ENCODE measurements at regions not wholly inside any gene's neighbourhood (a gene's known extent, or its start where the extent isn't known, plus 50 kb on each side); places are given as distances from the start of the nearest gene placed in this dataset.

DNA sequence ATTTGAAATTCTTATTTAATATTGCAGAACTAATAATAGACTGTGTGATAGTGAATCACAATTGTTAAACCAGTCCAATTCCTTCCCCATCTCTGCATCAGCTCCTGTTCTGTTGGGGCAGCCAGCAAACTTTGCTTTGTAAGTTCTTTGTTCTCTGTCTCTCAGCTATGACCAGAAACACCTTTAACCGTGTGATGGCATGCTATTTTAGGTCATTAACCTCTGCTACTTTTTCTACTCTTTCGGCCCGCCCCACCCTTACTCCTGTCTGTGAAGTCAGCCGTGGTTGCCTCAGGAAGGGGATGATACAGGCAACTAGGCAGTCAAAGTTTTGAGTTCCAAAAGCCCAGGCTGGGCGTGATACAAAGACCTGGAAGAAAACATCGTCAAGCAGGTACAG is 51.3 kb upstream of the EGFL6 start:
- no peak for ATAC-seq
- no peak for DNase-seq (ENCODE audit: low spot score)
- intact Hi-C loops (cut with DNase I): no loop called here

DNA sequence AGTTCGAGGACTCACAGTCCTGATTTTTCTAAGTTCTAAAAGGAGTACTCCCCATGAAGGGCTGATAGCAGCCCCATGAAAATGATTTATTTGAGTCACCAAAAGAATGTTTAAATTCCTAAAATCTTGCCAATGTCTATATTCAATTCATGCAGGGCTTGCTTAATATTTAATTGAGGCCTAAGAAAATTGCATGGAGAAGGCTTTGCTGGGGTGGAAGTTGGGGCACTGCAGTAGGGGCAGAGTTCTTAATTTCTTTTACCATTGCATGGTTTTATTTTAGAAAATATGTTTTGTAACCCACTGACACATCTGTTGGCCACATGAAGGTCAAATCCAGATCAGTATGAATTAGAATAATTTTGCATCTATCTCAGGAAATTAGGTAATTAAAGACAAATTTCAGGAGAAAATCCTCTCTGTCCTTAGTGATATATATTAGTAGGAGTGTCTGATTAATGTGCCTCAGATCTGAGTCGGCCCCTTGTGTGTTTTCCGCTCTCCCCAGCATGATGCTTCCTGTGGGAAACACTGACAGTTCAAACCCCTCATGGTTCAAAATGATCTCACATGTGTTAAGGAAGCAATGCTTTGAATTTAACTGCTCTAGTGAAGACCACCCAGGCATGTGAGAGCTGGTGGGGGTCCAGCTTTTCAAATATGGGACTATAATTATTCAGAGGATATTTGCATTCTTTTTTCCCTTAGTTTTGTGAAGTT is 54.0 kb upstream of the EGFL6 start:
- no peak for ATAC-seq
- intact Hi-C loops (cut with DNase I): no loop called here
- no peak for DNase-seq (ENCODE audit: low spot score)

DNA sequence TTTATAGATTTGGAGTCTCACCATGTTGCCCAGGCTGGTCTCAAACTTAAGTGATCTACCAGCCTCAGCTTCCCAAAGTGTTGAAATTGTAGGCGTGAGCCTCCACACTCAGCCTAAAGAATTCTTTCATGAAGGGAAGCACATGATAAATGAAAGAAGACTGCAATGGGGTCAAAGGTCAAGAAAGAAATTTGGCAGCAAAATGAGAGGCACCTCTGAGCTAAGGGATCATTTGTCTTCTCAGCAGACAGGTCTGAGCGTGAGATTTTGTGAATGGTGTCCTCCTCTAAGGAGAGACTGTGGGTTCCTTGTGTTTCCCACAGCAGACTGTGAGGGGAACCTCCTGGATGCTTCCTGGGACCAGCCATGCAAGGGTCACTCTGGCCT is 57.5 kb upstream of the EGFL6 start:
- intact Hi-C loops (cut with DNase I): no loop called here
- DNase-seq (ENCODE audit: low spot score) (no peak), ATAC-seq (no peak)

DNA sequence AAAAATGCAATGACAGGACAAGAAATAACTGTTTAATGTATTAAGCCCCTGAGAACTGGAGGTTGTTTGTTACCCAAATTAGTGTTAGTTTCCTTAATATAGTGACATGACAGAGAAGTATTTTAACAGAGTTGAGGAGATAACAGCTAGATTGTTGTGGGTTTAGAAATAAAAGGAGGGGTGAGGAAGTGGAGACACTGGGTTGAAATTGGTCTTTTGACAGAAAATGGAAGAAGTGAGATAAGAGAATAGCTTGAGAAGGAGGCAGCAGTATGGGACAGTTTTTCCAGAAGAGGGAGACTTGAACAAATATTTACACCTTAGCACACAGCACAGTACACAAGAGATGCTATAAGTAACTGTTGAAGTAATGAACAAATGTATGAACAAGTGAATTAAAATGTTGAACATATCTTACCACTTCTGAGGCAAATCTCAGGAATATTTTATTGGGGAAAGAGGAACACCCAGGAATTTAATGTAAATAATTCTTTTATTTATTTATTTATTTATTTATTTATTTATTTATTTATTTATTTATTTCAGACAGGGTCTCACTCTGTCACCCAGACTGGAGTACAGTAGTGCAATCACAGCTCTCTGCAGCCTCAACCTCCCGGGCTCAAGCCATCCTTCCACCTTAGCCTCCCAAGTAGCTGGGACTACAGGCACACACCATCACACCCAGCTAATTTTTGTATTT is 58.0 kb upstream of the EGFL6 start:
- intact Hi-C loops (cut with DNase I): no loop called here
- DNase-seq (ENCODE audit: low spot score) (no peak), ATAC-seq (no peak)

DNA sequence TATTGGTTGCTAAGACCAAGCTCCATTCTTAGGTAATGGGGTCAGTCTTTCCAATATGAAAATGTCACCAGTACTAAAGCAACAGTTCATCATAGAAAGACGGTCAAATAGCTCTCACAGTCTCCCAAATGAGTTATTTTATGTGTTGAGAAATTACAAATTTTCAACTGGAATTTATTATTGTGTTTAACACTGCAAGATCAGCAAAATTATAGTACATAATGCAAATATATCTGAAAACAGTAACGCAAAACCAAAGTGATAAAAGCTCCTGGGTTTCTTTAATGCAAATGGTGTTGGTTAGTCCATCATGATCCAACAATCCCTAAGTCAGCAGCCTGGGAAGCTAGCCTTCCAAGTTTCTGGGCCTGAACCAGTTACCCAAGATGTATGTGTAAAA is 61.5 kb upstream of the EGFL6 start:
- intact Hi-C loops (cut with DNase I): loop anchor here (5.0 kb wide), 1 partner anchor 524 kb away; no protein-coding TSS in a partner anchor
- no peak for ATAC-seq
- no peak for DNase-seq (ENCODE audit: low spot score)

DNA sequence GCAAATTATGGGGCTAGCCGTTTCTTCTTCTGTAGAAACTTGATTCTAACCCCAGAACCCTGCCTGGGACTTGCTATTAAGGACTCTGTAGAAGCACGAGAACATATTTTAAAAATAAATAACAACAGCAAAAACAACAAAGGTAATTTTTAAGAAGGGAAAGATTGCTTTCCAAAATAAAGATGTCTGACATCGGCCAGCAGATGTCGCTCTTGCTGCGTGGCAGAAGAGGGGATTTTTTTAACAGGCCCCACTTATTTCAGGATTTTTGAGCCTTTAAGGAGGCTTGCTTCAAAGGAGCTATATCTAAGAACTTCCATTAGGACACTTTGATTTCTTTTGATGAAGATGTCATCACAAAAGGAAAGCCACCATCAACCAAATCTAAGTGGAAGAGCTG is 62.8 kb upstream of the EGFL6 start:
- peak; percentile 73 for DNase-seq (ENCODE audit: low spot score)
- intact Hi-C loops (cut with DNase I): loop anchor here (5.0 kb wide), 1 partner anchor 526 kb away; no protein-coding TSS in a partner anchor
- ATAC-seq: no peak

DNA sequence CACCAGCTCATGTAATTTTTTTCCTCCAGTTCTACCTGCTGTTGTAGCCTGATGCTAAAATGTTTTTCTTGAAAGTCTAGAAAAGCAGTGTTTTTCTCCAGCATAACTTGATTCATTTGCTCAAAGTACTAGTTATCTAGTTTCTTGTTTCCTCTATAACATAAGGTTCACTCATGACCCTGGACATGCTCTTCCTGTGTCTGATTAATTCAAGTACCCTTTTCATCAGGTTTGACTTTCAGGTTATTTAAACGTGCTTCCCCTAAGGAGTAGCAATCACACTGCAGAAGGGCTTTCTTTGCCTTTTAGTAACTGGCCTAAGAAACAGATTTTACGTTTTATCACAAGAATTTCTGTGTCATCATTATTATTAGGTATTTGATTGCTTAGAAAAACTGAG is 66.8 kb upstream of the EGFL6 start:
- DNase-seq (ENCODE audit: low spot score) (no peak), ATAC-seq (no peak)
- intact Hi-C loops (cut with DNase I): no loop called here

DNA sequence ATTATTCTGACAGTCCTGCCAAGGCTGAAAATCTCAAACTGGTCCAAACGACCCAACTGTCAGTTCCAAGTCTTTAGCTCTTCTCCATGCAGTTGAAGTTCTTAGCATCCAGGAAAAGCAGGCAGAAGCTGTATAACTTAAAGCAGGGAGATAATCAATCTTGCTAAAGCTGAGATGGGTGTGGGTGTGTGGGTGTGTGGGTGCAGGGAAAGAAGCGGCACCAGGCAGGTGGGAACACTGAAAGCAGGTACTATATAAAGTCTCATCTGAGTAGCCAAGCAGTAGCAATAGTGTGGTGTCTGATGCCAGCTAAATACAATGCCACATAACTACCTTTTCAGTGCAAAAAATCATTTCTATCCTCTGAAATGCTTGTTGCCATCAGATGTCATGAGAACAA is 69.7 kb upstream of the EGFL6 start:
- DNase-seq (ENCODE audit: low spot score) (no peak), ATAC-seq (no peak)
- intact Hi-C loops (cut with DNase I): loop anchor here (10.0 kb wide), 1 partner anchor 545 kb away; no protein-coding TSS in a partner anchor

DNA sequence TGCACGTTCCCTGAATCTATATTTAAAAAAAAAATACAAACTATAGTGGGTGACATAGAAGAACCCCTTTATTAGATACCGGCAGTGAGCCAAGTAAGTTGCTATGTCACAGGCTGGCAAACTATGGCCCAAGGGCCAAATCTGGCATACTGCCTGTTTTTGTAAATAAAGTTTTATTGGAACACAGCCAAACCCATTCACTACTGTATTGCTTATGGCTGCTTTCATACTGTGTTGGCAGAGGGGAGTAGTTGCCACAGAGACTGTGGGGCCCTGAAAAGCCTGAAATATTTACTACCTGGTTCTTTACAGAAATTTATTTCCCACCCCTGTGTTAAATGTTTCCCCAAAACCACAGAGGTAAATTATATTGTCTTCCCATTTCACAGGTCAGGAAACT is 71.2 kb upstream of the EGFL6 start:
- intact Hi-C loops (cut with DNase I): loop anchor here (10.0 kb wide), 1 partner anchor 543 kb away; no protein-coding TSS in a partner anchor
- ATAC-seq (no peak), DNase-seq (ENCODE audit: low spot score) (no peak)

DNA sequence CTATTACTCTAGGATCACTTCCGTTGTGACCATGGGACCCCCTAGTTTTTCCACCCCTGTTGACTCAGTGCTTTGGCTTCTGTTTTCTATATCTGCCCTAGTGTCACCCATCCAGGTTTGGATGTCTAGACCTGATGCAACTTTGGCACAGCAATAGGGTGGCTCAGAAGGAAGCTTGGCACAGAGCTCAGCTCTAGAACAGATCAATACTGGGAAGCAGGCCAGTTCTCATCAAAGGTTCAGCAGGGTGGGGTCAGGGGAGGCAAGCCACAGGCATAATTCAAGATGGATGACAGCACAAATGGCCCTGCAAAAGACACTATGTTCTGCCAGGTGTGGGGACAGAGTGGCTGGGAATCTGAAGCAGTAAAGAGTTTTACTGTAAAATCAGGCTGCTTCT is 74.2 kb upstream of the EGFL6 start:
- no peak for ATAC-seq
- no peak for DNase-seq (ENCODE audit: low spot score)
- intact Hi-C loops (cut with DNase I): loop anchor here (10.0 kb wide), 1 partner anchor 540 kb away; no protein-coding TSS in a partner anchor

DNA sequence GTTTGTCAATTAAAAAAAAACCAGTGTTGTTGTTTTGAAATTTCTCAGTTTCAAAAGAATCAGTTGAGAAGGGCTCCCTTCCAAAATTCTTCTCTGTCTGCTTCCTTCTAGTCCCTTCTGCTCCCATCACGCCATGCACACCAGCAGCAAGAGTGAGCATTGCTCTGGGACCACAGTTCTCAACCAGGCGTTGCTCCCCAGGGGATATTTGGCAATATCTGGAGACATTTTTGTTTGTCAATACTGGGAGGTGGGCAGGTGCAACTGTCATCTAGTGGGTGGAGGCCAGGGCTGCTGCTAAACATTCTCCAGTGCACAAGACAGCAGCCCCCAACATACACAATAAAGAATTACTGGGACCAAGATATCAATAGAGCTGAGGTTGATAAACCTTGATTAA is 74.8 kb upstream of the EGFL6 start:
- intact Hi-C loops (cut with DNase I): loop anchor here (10.0 kb wide), 1 partner anchor 540 kb away; no protein-coding TSS in a partner anchor
- DNase-seq (ENCODE audit: low spot score) (no peak), ATAC-seq (no peak)

DNA sequence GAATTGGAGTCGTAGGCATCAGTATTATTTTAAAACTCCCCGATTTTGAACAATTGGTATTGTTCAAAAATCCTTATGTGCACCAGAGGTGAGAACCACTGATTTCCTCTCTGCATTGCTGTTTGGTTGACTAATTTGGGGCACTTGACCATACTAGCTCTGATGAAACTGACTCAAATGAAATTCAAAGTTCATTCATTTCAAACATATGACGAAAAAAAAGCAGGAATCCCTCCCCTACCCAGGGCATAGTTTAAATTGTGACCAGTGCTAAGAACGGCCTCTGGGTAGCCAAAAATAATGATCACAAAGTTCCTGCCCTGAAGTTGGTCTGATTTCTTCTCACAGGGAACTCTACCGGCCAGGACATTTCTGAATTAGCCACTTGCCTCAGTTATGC is 75.7 kb upstream of the EGFL6 start:
- no peak for DNase-seq (ENCODE audit: low spot score)
- intact Hi-C loops (cut with DNase I): loop anchor here (10.0 kb wide), 1 partner anchor 539 kb away; no protein-coding TSS in a partner anchor
- ATAC-seq: no peak

DNA sequence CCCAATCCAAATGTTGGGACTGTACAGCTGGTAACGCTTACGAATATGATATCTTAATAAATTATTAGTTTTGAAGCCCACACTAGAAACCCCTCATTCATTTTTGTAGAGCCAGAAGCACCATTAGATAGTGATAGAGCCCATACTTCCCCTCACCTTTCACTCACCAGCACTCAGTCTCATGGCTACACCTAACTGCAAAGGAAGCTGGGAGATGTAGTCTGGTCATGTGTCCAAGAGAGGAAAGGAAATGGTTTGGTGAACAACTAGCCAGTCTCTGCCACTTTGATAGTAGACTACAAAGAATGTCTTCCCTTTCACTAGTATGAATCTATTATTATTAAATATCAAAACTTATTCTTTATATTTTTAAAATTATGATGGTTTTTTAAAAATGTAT is 77.1 kb upstream of the EGFL6 start:
- ATAC-seq: no peak
- no peak for DNase-seq (ENCODE audit: low spot score)
- intact Hi-C loops (cut with DNase I): loop anchor here (10.0 kb wide), 1 partner anchor 537 kb away; no protein-coding TSS in a partner anchor

DNA sequence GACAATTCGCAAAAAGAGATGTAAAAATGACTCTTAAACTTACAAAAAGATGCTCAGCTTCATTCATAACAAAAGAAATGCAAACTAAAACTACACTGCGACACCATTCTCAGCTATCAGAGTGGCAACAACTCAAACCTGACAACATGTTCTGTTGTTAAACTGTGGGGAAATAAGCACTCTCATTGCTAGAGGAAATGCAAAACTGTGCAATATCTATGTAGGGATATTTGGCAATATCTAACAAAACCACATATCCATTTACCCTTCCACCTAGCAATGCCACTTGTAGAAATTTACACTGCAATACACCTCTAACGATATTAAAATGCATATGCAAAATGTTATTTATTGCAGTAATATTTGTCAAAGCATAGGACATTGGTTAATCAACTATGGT is 78.3 kb upstream of the EGFL6 start:
- intact Hi-C loops (cut with DNase I): loop anchor here (10.0 kb wide), 1 partner anchor 536 kb away; no protein-coding TSS in a partner anchor

DNA sequence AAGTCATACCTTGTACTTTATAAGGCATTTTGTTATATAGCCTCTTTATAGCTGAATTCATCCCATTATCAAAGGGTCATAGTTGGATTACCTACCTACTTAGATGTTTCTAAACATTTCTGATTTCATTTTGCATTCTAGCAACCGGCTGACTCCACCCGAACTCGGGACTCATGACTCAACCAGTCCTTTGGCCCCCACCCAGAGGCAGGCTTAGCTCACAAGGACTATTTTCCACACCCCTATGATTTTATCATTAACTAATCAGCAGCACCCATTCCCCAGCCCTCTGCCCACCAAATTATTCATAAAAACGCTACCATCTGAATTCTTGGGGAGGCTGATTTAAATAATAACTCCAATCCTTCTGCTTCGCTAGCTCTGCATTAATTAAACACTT is 79.9 kb upstream of the EGFL6 start:
- DNase-seq (ENCODE audit: low spot score) (peak; percentile 67), ATAC-seq (peak; percentile 41)
- intact Hi-C loops (cut with DNase I): loop anchor here (10.0 kb wide), 1 partner anchor 515 kb away; the partner anchor contains the start of gene TMSB4X

More for the DNA sequence above, 78.3 kb upstream of the EGFL6 start:
- DNase-seq (ENCODE audit: low spot score) (no peak), ATAC-seq (no peak)

DNA sequence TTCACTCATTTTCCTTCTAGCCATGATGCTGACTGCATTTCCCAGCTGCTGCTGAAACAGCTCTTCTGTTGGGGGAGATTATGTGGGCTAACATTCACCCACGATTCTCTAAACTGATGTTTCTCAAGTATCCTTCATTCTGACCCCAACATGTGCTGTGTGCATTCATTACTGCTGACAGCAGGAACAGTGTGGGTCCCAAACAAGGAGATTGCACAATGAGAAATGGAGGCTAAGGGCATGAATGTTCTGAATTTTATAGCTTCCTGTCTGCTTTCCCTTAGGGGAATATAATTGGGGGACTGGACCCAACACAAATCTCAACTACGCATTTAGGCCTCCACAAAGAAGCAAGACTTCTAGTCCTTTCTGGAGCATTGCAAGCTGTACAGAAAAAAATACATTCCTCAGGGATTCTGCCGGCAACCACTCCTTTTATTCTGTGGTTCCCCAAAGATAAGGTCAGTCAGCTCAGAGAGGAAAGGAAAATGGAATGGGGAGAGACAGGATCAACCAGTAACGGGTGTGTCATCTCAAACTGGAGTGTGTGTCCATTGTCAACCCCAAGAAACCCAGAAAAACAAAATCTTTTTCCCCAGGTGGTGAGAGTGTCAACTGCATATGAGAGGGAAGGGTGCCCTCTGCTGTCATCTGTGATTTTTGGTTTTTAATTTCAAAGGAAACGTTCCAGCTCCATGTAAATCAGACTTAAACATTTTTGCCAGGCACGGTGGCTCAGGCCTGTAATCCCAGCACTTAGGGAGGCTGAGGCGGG is 81.5 kb upstream of the EGFL6 start:
- intact Hi-C loops (cut with DNase I): loop anchor here (10.0 kb wide), 1 partner anchor 513 kb away; the partner anchor contains the start of gene TMSB4X
- ATAC-seq: peak; percentile 77
- DNase-seq (ENCODE audit: low spot score): no peak

DNA sequence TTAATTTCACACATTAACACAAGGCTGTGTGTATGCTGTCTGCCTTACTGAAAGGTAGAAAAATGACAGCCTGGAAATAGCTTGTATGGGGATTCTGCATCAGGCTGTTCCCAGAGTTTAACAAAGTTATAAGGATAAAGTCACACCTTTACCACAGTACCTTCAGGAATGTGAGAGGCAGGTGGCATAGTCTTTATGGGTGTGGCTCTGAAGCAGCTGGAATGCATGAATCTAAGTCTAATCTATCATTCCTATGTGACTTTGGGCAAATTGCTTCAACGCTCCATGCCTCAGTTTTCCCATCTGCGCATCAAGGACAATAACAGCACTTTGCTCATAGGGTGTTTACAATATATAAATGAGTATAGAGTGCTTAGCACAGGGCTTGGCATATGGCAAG is 84.2 kb upstream of the EGFL6 start:
- intact Hi-C loops (cut with DNase I): loop anchor here (10.0 kb wide), 1 partner anchor 510 kb away; the partner anchor contains the start of gene TMSB4X
- DNase-seq (ENCODE audit: low spot score): no peak
- no peak for ATAC-seq

DNA sequence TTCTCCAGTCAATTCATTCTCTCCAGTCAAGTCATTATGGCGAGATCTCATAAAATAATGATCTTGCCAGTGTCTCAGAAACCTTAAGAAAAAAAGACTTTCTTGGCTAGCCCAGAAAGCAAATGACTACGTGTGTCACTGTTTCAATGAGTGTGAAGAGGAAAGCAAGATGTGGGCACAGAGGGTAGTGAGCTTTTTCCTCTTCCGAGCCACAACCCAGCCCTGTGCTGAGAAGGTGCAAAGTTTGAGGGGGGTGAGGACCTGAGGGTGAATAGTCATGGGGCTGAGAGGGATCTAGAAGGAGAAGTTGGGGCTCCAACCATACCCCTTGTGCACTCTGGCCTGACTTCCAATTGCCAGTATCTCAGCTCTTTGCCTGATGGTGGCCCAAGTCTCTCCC is 85.6 kb upstream of the EGFL6 start:
- ATAC-seq (no peak), DNase-seq (ENCODE audit: low spot score) (no peak)
- intact Hi-C loops (cut with DNase I): loop anchor here (10.0 kb wide), 1 partner anchor 509 kb away; the partner anchor contains the start of gene TMSB4X
